ENCODE measurements at regions not wholly inside any gene's neighbourhood (a gene's known extent, or its start where the extent isn't known, plus 50 kb on each side); places are given as distances from the start of the nearest gene placed in this dataset.

DNA sequence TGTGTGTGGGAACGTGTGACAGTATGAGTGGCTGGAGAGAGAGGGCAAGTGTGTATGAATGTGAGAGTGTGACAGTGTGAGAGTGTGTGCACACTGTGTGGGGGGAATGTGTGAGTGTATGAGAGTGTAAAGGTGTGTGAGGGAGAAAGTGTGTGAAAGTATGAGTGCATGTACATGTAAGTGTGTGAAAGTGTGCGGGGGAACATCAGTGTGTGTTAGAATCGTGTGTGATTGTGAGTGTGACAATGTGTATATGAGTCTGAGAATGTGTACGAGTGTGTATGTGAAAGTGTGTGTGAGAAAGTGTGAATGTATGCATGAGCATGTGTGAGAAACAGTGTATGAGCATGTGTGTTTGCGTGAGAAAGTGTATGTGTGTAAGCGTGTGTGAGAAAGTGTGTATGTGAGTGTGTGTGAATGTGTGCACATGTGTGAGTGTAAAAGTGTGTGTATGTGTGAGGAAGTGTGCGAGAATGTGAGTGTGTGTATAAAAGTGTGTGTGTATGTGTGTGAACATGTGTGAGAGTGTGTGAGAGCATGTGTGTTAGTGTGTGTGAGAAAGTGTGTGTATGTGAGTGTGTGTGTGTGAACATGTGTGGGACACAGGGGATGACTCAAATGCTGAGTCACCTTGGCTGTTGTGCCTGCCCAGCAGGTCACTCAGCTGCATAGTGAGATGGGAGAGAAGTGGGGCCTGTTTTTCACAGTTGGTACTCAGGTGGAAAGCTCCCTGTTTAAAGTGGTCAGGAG, 220.5 kb upstream of the TBX3 start:
- TF ChIP-seq EZH2 (IDR thresholded peaks at IDR 0.05; ENCODE audit: insufficient read depth, poor library complexity, severe bottlenecking): no peak
- no peak for TF ChIP-seq EZH2phosphoT487 (IDR thresholded peaks at IDR 0.05; ENCODE audit: insufficient read depth, low read depth)

Data from GM23248 (cell line).